ENCODE measurements at regions not wholly inside any gene's neighbourhood (a gene's known extent, or its start where the extent isn't known, plus 50 kb on each side); places are given as distances from the start of the nearest gene placed in this dataset.

DNA sequence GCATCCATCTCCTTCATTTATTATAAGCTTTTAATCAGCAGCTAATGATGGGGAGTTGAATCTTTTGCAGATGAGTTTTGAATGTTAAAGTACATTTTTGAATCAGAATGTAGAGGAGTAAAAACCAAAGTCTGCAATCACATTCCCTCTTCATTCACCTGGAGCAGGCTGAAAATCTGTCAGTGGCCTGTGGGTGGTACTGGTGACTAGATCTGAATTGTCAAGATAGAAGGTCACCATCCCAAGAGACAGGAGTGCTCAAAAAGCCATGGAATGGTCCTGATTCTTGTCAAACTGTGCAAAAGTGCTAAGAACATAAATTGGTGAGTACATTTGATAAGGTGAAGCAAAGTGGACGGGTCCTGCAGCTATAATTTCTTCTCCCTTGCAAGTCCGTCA is 881.3 kb upstream of the NR2F2 start:
- TF ChIP-seq, protein P1, sequence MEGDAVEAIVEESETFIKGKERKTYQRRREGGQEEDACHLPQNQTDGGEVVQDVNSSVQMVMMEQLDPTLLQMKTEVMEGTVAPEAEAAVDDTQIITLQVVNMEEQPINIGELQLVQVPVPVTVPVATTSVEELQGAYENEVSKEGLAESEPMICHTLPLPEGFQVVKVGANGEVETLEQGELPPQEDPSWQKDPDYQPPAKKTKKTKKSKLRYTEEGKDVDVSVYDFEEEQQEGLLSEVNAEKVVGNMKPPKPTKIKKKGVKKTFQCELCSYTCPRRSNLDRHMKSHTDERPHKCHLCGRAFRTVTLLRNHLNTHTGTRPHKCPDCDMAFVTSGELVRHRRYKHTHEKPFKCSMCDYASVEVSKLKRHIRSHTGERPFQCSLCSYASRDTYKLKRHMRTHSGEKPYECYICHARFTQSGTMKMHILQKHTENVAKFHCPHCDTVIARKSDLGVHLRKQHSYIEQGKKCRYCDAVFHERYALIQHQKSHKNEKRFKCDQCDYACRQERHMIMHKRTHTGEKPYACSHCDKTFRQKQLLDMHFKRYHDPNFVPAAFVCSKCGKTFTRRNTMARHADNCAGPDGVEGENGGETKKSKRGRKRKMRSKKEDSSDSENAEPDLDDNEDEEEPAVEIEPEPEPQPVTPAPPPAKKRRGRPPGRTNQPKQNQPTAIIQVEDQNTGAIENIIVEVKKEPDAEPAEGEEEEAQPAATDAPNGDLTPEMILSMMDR (IDR thresholded peaks at IDR 0.05; ENCODE audit: low read length), result no peak
- TF ChIP-seq EZH2 (optimal IDR thresholded peaks at IDR 0.05; ENCODE audit: low read depth, low read length), result no peak

Data from MM.1S (cell line).